Stimulated activated CD4-positive, alpha-beta T cell treated with anti-CD3 and anti-CD28 coated beads, Interleukin-2, amount 100 ng/mL, for 24 hours (primary cell): ENCODE measurements at regions not wholly inside any gene's neighbourhood (a gene's known extent, or its start where the extent isn't known, plus 50 kb on each side); places are given as distances from the start of the nearest gene placed in this dataset.

ENCODE experiments used
- DNase-seq, 2 donors: peaks; one replicate each; pipeline ENCODE4 v3.0.0-alpha.2; 2020

GRCh38 chr21:41559658-41560631 is 52.0 kb upstream of the TMPRSS2 start:
- no peak for DNase-seq

- DNase-seq, result no peak
These were observed 50.9 kb upstream of the TMPRSS2 start for GRCh38 chr21:41558842-41559241.

- no peak for DNase-seq
These were observed 49.9 kb upstream of the TMPRSS2 start for GRCh38 chr21:41557884-41558283.
